ENCODE measurements at regions not wholly inside any gene's neighbourhood (a gene's known extent, or its start where the extent isn't known, plus 50 kb on each side); places are given as distances from the start of the nearest gene placed in this dataset.
"Not testable (repeated sequence)": the region's sequence is repeated elsewhere in the genome, so short reads cannot be mapped to it uniquely, and the experiment has no call there.

DNA sequence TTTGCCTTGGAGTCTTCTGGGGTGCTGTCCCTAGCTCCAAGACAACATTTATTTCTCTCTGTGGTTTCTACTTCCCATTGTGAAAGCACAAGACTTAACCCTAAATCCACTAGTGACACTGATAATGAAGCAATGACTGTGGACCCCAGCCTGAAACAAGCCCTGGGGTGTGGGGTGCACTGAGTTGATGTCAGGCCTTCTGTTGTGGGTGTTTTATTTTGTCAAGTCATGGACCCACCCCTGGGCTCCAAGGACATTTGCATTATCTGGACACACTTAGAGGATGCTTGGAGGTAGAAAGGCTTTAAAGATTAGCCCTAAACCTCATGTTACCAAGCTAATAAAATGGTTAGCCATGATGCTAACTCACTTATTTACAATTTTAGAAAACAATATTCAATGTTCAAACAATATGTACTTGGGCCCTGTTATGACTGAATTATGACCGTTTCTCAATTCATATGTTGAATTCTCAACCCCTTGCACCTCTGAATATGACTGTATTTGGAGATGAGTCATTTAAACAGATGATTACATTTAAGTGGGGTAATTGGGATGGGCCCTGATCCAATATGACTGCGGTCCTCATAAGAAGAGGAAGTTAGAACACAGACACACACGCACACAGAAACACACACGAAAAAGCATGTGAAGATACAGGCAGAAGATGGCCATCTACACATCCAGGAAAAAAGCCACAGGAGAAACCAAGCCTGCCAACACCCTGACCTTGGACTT lies 137.2 kb upstream of the IGFBP3 start:
- no peak for DNase-seq (ENCODE audit: low spot score)
- intact Hi-C loops (cut with micrococcal nuclease) = no loop called here
- Mint-ChIP-seq H3K36me3 (ENCODE audit: low read depth) (no peaks in the 10 kb centered on the region), H3K4me3 (no peak overlapping the region), H3K9me3 (no peaks in the 10 kb centered on the region), H3K27ac (no peak overlapping the region), H3K4me1 (ENCODE audit: low read depth) (no peaks in the 10 kb centered on the region), H3K27me3 (ENCODE audit: insufficient read depth) (peaks cover 2% of the 10 kb centered on the region)

- Mint-ChIP-seq H3K9me3 (no peaks in the 10 kb centered on the region), H3K27ac (no peak overlapping the region), H3K27me3 (ENCODE audit: insufficient read depth) (no peaks in the 10 kb centered on the region), H3K36me3 (ENCODE audit: low read depth) (no peaks in the 10 kb centered on the region), H3K4me1 (ENCODE audit: low read depth) (no peaks in the 10 kb centered on the region), H3K4me3 (no peak overlapping the region)
- DNase-seq (ENCODE audit: low spot score) = no peak
- intact Hi-C loops (cut with micrococcal nuclease) = no loop called here
These were observed 133.8 kb upstream of the IGFBP3 start for GRCh38 chr7:46054915-46055314.

DNA sequence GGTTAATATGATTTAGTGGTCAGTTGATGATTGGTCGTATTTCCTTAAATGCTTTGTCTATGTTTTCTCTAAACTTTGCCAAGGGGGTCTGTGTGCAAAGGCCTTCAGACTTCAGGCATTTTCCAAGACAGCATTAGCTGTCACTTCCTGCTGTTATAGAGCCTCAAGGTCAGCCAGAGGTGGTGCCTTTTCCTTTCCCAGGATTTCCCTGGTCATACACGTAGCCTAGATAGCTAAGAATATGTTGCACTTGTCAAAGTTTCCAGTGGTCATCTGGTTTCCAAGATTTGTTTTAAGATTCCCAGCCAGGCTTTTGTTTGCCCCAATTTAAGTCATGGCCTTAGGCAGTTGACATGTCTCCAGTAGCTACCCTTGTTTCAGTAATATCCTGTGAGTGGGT lies 133.2 kb upstream of the IGFBP3 start:
- Mint-ChIP-seq H3K9me3 (no peaks in the 10 kb centered on the region), H3K36me3 (ENCODE audit: low read depth) (no peaks in the 10 kb centered on the region), H3K27ac (no peak overlapping the region), H3K4me1 (ENCODE audit: low read depth) (no peaks in the 10 kb centered on the region), H3K27me3 (ENCODE audit: insufficient read depth) (no peaks in the 10 kb centered on the region), H3K4me3 (no peak overlapping the region)
- no peak for DNase-seq (ENCODE audit: low spot score)
- intact Hi-C loops (cut with micrococcal nuclease) = no loop called here

DNA sequence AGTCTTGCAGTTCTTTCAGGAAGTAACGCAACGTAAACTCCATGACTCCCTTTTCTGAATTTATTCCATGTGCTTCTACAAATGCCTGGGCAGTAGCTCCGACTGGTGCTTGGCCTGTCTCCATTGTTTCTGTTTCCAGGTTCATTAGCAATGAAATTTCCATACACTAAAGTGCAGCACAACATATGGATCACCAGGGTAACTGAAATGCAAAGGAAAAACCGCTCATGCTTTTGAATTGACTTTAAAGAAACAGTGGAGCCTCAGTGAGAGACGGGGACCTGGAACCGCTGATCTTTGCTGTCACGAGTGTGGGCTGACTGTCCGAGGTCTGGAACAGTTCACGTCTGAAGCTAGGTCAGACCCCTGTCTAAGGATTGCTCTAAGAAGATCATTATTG lies 126.5 kb upstream of the IGFBP3 start:
- no peak overlapping the region for H3K4me3 Mint-ChIP-seq
- no peak for DNase-seq (ENCODE audit: low spot score)
- no peaks in the 10 kb centered on the region for H3K27me3 Mint-ChIP-seq (ENCODE audit: insufficient read depth)
- no peaks in the 10 kb centered on the region for H3K9me3 Mint-ChIP-seq
- intact Hi-C loops (cut with micrococcal nuclease) = no loop called here
- H3K4me1 Mint-ChIP-seq (ENCODE audit: low read depth) = no peaks in the 10 kb centered on the region
- no peaks in the 10 kb centered on the region for H3K36me3 Mint-ChIP-seq (ENCODE audit: low read depth)
- H3K27ac Mint-ChIP-seq = no peak overlapping the region

DNA sequence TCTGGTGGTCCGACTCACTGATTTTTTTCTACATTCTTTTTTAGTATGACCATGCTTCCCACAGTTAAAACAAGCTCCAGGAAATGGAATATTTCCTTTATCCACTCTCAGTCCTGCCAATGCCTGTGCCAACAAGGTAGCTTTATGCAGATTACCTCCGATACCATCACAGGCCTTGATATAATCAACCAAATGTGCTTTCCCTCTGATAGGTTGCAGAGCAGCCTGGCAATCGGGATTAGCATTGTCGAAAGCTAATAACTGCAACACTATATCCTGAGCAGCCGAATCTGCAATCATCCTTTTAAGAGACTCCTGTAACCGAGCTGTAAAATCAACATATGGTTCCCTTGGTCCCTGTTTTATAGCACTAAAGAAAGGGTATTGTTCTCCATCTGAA lies 122.3 kb upstream of the IGFBP3 start:
- H3K4me1 Mint-ChIP-seq (ENCODE audit: low read depth); H3K27me3 Mint-ChIP-seq (ENCODE audit: insufficient read depth); H3K27ac Mint-ChIP-seq; H3K9me3 Mint-ChIP-seq; DNase-seq (ENCODE audit: low spot score); H3K36me3 Mint-ChIP-seq (ENCODE audit: low read depth); intact Hi-C loops (cut with micrococcal nuclease); H3K4me3 Mint-ChIP-seq: not testable (repeated sequence)

DNA sequence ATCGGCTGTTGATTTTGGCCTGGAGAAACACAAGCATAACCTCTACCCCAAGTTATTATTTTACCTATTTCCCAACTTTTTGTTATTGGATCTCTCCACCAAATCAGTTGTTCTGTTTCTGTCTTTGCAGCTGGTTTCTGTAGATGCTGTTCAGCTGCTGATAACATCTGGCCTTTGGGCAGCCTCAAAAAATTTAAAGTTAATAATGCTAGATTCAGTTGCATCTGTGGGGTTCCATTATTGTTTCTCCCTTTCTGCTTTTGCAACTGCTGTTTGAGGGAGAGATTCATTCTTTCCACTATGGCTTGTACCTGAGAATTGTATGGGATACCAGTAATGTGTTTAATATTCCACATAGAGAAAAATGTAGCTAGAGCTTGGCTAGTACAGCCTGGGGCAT lies 118.7 kb upstream of the IGFBP3 start:
- H3K4me1 Mint-ChIP-seq (ENCODE audit: low read depth) = not testable (repeated sequence)

GRCh38 chr7:46035166-46035565 lies 114.1 kb upstream of the IGFBP3 start:
- H3K4me3 Mint-ChIP-seq = no peak overlapping the region
- intact Hi-C loops (cut with micrococcal nuclease) = no loop called here
- no peak for DNase-seq (ENCODE audit: low spot score)
- no peaks in the 10 kb centered on the region for H3K36me3 Mint-ChIP-seq (ENCODE audit: low read depth)
- no peaks in the 10 kb centered on the region for H3K27me3 Mint-ChIP-seq (ENCODE audit: insufficient read depth)
- no peaks in the 10 kb centered on the region for H3K9me3 Mint-ChIP-seq
- no peaks in the 10 kb centered on the region for H3K4me1 Mint-ChIP-seq (ENCODE audit: low read depth)
- H3K27ac Mint-ChIP-seq = no peak overlapping the region

More for the DNA sequence above, 118.7 kb upstream of the IGFBP3 start:
- H3K4me3 Mint-ChIP-seq; H3K9me3 Mint-ChIP-seq; H3K27ac Mint-ChIP-seq; H3K36me3 Mint-ChIP-seq (ENCODE audit: low read depth); intact Hi-C loops (cut with micrococcal nuclease); DNase-seq (ENCODE audit: low spot score); H3K27me3 Mint-ChIP-seq (ENCODE audit: insufficient read depth): not testable (repeated sequence)

DNA sequence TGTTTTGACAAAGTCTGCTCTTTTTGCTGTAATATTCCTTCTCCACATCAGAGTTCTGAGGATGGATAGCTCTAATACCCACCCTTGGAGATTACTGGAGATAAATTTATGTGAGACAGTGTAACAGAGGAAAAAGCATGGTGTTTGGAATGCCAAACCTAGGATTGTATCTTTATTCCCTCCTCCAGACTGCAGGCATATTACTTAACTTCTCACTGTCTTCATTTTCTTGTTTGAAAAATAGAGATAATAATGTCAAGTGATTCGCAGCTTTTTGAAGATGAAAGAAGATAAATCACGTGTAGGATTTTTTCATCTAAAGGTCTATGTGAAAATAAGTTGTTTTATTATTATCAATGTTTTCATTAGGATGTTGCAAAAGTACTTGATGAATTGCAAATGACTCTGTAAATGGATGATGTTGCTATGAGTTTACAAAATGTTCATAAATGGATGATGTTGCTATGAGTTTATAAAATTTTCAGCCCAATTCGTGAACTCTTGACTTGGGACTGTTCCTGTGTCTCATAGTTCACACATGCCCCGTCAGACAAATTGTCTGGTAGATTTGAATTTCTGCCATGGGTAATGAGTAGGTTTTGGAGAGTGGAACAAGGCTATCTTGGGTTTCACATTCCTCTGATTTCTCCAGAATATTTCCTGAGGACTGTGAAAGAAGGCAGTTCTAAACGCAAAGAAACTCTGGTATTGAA lies 113.1 kb upstream of the IGFBP3 start:
- no peak for DNase-seq (ENCODE audit: low spot score)
- no peaks in the 10 kb centered on the region for H3K9me3 Mint-ChIP-seq
- intact Hi-C loops (cut with micrococcal nuclease) = no loop called here
- H3K36me3 Mint-ChIP-seq (ENCODE audit: low read depth) = no peaks in the 10 kb centered on the region
- no peaks in the 10 kb centered on the region for H3K4me1 Mint-ChIP-seq (ENCODE audit: low read depth)
- no peaks in the 10 kb centered on the region for H3K27me3 Mint-ChIP-seq (ENCODE audit: insufficient read depth)
- no peak overlapping the region for H3K27ac Mint-ChIP-seq
- no peak overlapping the region for H3K4me3 Mint-ChIP-seq

DNA sequence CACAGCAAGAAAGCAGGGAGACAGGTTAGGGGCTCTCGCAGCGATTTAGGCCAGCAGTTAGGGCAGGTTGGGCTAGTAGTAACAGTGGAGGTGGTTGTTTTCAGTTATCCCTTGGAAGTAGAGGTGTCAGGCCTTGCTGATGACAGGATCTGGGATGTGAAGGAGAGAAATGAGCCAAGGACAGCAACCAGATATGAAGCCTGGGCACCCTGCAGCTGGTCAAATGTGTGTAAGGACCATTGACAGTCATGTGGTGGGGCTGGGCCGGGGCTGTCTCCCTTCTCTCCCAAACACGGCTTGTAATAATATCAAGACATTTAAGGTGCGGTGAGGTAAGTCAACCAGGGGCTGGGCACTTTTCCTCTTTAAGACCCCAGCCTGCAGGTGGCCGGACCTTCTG lies 112.5 kb upstream of the IGFBP3 start:
- no peak for DNase-seq (ENCODE audit: low spot score)
- intact Hi-C loops (cut with micrococcal nuclease) = no loop called here
- Mint-ChIP-seq H3K36me3 (ENCODE audit: low read depth) (no peaks in the 10 kb centered on the region), H3K4me1 (ENCODE audit: low read depth) (no peaks in the 10 kb centered on the region), H3K27ac (no peak overlapping the region), H3K27me3 (ENCODE audit: insufficient read depth) (no peaks in the 10 kb centered on the region), H3K9me3 (no peaks in the 10 kb centered on the region), H3K4me3 (no peak overlapping the region)

DNA sequence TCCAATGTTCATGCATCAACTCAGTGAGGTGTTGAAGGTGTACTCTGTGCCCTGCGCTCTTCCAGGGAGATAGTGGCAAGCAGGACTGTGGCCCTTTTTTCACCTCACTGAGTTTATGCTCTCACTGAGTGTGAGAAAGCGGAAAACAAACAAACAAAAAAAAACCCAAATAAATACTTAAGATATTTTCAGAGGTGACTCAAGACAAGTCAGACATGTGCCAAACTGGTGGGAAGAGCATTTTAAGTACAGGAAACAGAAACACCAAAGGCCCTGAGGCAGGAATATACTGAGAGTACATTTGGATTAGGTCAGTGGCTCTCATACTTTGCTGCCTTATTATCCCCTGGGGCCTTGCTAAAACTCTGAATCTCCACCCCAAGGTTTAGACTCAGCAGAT lies 111.9 kb upstream of the IGFBP3 start:
- DNase-seq (ENCODE audit: low spot score) = no peak
- Mint-ChIP-seq H3K27me3 (ENCODE audit: insufficient read depth) (no peaks in the 10 kb centered on the region), H3K4me3 (no peak overlapping the region), H3K36me3 (ENCODE audit: low read depth) (no peaks in the 10 kb centered on the region), H3K4me1 (ENCODE audit: low read depth) (no peaks in the 10 kb centered on the region), H3K27ac (no peak overlapping the region), H3K9me3 (no peaks in the 10 kb centered on the region)
- intact Hi-C loops (cut with micrococcal nuclease) = no loop called here

DNA sequence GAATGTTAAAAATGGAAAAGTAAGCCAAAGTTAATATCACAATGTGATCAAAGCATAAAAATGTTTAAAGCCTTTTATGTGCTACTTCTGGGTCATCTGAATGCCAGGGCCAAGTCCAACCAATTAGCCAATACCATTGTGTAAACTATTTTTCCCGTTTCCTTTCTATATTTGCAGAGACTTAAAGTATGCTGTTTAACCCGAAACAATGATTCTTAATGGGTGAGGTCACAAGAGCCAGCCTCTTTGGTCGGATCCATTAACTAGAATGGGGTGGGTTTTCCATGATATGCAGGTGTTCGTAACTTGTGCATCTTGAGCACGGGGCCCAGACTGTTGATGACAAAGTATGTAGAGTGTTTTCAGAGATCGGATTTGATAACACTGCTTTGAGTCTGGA lies 111.3 kb upstream of the IGFBP3 start:
- H3K4me1 Mint-ChIP-seq (ENCODE audit: low read depth) = no peaks in the 10 kb centered on the region
- H3K27ac Mint-ChIP-seq = no peak overlapping the region
- no peaks in the 10 kb centered on the region for H3K36me3 Mint-ChIP-seq (ENCODE audit: low read depth)
- no peaks in the 10 kb centered on the region for H3K27me3 Mint-ChIP-seq (ENCODE audit: insufficient read depth)
- no peaks in the 10 kb centered on the region for H3K9me3 Mint-ChIP-seq
- intact Hi-C loops (cut with micrococcal nuclease) = no loop called here
- no peak for DNase-seq (ENCODE audit: low spot score)
- H3K4me3 Mint-ChIP-seq = no peak overlapping the region

DNA sequence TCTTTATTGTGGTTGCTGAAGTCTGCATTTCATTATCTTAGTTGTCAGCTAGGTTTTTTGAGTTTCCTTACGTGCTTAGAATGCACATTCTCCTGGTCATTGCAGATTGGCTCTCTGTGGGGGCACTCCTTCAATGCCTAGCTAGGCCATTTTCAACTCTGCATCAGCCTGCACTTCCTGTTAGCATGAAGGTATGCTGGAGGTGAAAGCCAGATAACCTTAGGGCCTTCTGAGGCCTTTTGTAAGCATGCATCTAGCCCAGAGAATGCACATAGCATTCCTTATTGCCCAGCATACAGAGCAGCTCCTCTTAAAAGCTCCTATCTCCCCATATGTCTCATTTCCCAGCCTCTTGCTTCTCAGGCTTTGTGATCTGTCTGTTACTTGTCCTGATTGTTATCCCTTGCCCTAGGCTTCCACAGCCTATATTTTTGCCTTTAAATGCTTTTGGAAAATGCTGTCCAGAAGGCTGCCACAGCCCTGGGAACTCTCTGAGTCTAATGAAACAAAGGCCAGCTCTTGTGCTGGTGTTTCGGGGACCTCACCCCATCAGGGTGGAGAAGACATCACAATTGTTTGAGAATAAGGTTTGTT lies 108.1 kb upstream of the IGFBP3 start:
- Mint-ChIP-seq H3K27ac (no peak overlapping the region), H3K4me1 (ENCODE audit: low read depth) (no peaks in the 10 kb centered on the region), H3K27me3 (ENCODE audit: insufficient read depth) (no peaks in the 10 kb centered on the region), H3K4me3 (no peak overlapping the region), H3K36me3 (ENCODE audit: low read depth) (no peaks in the 10 kb centered on the region), H3K9me3 (no peaks in the 10 kb centered on the region)
- intact Hi-C loops (cut with micrococcal nuclease) = no loop called here
- no peak for DNase-seq (ENCODE audit: low spot score)

DNA sequence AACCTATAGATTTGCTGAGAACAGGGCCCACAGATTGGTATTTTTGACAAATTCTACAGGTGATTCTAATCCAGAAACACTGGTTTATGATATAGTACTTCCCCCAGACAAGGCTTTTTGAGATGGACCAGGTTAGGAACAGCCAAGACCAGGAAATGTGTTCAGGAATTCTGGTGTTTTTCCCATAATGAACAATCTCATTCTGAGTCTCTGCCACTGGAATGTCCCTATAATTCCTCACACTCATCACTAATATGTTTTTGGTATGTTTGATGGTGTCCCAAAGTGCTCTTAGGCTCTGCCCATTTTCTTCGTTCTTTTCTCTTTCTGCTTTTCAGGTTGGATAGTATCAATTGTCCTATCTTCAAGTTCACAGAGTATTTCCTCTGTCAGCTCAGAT lies 107.2 kb upstream of the IGFBP3 start:
- no peaks in the 10 kb centered on the region for H3K4me1 Mint-ChIP-seq (ENCODE audit: low read depth)
- H3K36me3 Mint-ChIP-seq (ENCODE audit: low read depth) = no peaks in the 10 kb centered on the region
- no peak overlapping the region for H3K27ac Mint-ChIP-seq
- H3K4me3 Mint-ChIP-seq = no peak overlapping the region
- no peaks in the 10 kb centered on the region for H3K9me3 Mint-ChIP-seq
- intact Hi-C loops (cut with micrococcal nuclease) = no loop called here
- no peak for DNase-seq (ENCODE audit: low spot score)
- no peaks in the 10 kb centered on the region for H3K27me3 Mint-ChIP-seq (ENCODE audit: insufficient read depth)
